Chondrocyte (in vitro differentiated cells): ENCODE measurements at regions not wholly inside any gene's neighbourhood (a gene's known extent, or its start where the extent isn't known, plus 50 kb on each side); places are given as distances from the start of the nearest gene placed in this dataset.

ENCODE experiments used
- DNase-seq: peaks from one replicate; pipeline ENCODE4 v3.0.0; 2021; ENCODE audit warnings: mixed read lengths, low spot score
- H3K27ac Mint-ChIP-seq: one replicate; pipeline ENCODE4 v1.8.0; 2021; ENCODE audit warnings: mild to moderate bottlenecking, moderate library complexity, mixed read lengths; ENCODE audit not compliant: unreplicated experiment
- H3K27me3 Mint-ChIP-seq: 2 replicates; pipeline ENCODE4 v1.8.0; 2021; ENCODE audit warnings: low read depth, mixed read lengths
- H3K36me3 Mint-ChIP-seq: 2 replicates; pipeline ENCODE4 v1.8.0; 2021; ENCODE audit warnings: low read depth, mixed read lengths
- H3K4me1 Mint-ChIP-seq: 2 replicates; pipeline ENCODE4 v1.8.0; 2021; ENCODE audit warnings: low read depth, mild to moderate bottlenecking, mixed read lengths
- H3K4me3 Mint-ChIP-seq: one replicate; pipeline ENCODE4 v1.8.0; 2021; ENCODE audit warnings: mild to moderate bottlenecking, moderate library complexity, mixed read lengths; ENCODE audit not compliant: unreplicated experiment
- H3K9me3 Mint-ChIP-seq: 2 replicates; pipeline ENCODE4 v1.8.0; 2021; ENCODE audit warnings: low read depth, mixed read lengths
- CTCF ChIP-seq: fragments of 200-600 bp; sonication (generic); IDR thresholded peaks from 2 replicates; pipeline ENCODE4 v1.5.0; 2021; ENCODE audit warnings: antibody characterized with exemption, mild to moderate bottlenecking, moderate library complexity

- no peaks in the 10 kb centered on the region for H3K36me3 Mint-ChIP-seq
- H3K9me3 Mint-ChIP-seq = peaks cover 3% of the 10 kb centered on the region
- TF ChIP-seq CTCF = no peak
- no peaks in the 10 kb centered on the region for H3K4me1 Mint-ChIP-seq
- no peak for DNase-seq
- no peak overlapping the region for H3K27ac Mint-ChIP-seq
- H3K27me3 Mint-ChIP-seq = peaks cover 4% of the 10 kb centered on the region
- no peak overlapping the region for H3K4me3 Mint-ChIP-seq
Observed at GRCh38 chr5:174251305-174252000, 205.9 kb downstream of the NSG2 start.

- no peaks in the 10 kb centered on the region for H3K36me3 Mint-ChIP-seq
Observed at GRCh38 chr5:174252121-174252520, 206.6 kb downstream of the NSG2 start.

DNA sequence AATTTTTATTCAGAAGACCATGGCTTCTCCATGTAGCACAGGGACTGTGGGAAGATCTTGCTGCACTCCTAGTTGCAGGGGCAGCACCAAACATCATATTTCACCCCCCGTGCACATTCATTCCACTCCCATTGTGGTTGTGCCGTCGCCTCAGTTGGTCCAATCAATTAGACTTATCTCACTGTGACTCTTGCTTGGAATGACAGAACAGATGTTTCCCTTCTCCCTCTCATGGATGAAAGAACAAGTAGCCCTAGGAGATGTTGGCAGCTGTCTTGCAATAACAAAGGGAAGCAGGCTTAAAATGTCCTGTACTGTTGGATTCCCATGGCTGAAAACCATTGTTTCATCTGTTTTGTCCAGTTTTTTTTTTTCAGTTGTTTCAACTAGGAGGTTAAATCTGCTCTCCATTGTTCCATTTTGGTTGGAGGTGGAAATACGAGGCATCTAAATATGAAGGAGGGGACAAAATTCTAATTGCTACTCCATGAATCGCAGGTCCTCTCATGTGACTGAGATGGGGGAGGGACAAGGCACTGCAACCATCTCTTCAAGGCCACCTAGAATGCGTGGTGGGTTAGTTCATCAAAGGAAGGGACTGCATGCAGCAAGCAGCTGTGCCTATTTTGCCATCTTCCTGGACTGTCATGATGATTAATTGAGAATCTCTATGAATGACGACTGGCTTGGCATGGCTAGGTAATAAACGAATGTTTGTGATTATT lies 214.4 kb downstream of the NSG2 start:
- Mint-ChIP-seq H3K9me3 (peaks cover 7% of the 10 kb centered on the region), H3K4me3 (no peak overlapping the region), H3K36me3 (no peaks in the 10 kb centered on the region), H3K27me3 (peaks cover 15% of the 10 kb centered on the region), H3K4me1 (no peaks in the 10 kb centered on the region), H3K27ac (no peak overlapping the region)
- no peak for TF ChIP-seq CTCF
- DNase-seq = no peak

More at GRCh38 chr5:174252121-174252520, 206.6 kb downstream of the NSG2 start:
- TF ChIP-seq CTCF = no peak
- H3K27me3 Mint-ChIP-seq = peaks cover 4% of the 10 kb centered on the region
- H3K4me3 Mint-ChIP-seq = no peak overlapping the region
- H3K9me3 Mint-ChIP-seq = peaks cover 3% of the 10 kb centered on the region
- H3K27ac Mint-ChIP-seq = no peak overlapping the region
- DNase-seq = no peak
- H3K4me1 Mint-ChIP-seq = no peaks in the 10 kb centered on the region

DNA sequence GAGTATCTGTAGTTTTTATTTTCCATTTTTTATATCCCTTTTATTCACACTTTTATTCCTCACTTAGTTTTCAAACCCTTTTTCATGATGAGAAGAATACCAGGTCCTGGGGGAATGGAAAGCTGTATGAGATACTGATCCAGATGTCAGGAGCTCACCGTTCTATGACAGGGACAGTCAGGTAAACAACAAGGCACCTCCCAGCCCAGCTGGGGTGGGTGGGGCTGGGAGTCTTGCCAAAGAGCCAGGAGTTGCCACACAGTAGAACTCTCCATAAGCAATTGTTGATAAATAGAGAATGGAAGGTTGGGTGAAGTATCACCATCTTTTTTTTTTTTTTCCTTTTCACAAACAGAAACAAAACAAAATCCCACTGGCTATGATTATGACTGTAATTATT lies 225.8 kb downstream of the NSG2 start:
- H3K9me3 Mint-ChIP-seq = peaks cover 14% of the 10 kb centered on the region
- H3K4me3 Mint-ChIP-seq = no peak overlapping the region
- peaks cover 18% of the 10 kb centered on the region for H3K27me3 Mint-ChIP-seq
- no peak for DNase-seq
- no peaks in the 10 kb centered on the region for H3K4me1 Mint-ChIP-seq
- TF ChIP-seq CTCF = no peak
- H3K27ac Mint-ChIP-seq = no peak overlapping the region
- no peaks in the 10 kb centered on the region for H3K36me3 Mint-ChIP-seq

DNA sequence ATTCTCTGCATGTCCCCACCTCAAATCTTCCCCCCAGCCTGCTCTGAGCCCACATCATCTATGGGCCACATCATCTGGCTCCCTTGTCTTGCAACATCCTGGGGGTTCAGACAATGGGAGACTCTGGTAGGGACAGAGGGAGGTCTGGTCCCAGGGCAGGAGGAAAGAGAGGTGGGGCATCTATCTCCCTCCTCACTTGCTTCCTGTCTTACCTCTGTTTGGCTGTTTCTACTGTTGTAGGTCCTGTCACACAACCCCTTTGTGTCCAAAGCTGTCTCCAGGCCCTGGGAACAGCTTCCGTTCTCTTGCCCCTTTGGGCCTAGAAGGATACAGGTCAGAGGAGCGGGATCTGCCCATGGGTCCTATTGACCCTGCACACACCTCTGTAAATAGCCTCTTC lies 227.2 kb downstream of the NSG2 start:
- Mint-ChIP-seq H3K4me3 (no peak overlapping the region), H3K4me1 (no peaks in the 10 kb centered on the region), H3K27me3 (peaks cover 17% of the 10 kb centered on the region), H3K27ac (no peak overlapping the region), H3K9me3 (peaks cover 12% of the 10 kb centered on the region), H3K36me3 (no peaks in the 10 kb centered on the region)
- no peak for TF ChIP-seq CTCF
- DNase-seq = no peak
